Osteoblast (primary cell): ENCODE measurements at regions not wholly inside any gene's neighbourhood (a gene's known extent, or its start where the extent isn't known, plus 50 kb on each side); places are given as distances from the start of the nearest gene placed in this dataset.

Source experiments
- DNase-seq: peaks from one replicate; pipeline ENCODE4 v3.0.0; 2011; ENCODE audit warnings: low spot score, mixed read lengths; ENCODE audit not compliant: insufficient read length; ENCODE audit errors: missing footprints
- H2AFZ ChIP-seq: 2 replicates; pipeline ENCODE4 v1.6.0; 2011; ENCODE audit warnings: mild to moderate bottlenecking, low read length
- H3K27ac ChIP-seq: 2 replicates; pipeline ENCODE4 v1.5.1; 2011; ENCODE audit warnings: mild to moderate bottlenecking, low read depth, low read length, moderate library complexity
- H3K27me3 ChIP-seq: 2 replicates; pipeline ENCODE4 v1.6.0; 2012; ENCODE audit warnings: mild to moderate bottlenecking, control low read depth, inconsistent platforms, low read length, moderate library complexity; ENCODE audit not compliant: insufficient read depth
- H3K36me3 ChIP-seq: 2 replicates; pipeline ENCODE4 v1.5.1; 2011; ENCODE audit warnings: mild to moderate bottlenecking, low read length, control low read depth, moderate library complexity; ENCODE audit not compliant: insufficient read depth
- H3K4me1 ChIP-seq: 2 replicates; pipeline ENCODE4 v1.5.1; 2011; ENCODE audit warnings: mild to moderate bottlenecking, low read length, control low read depth, moderate library complexity; ENCODE audit not compliant: insufficient read depth
- H3K4me2 ChIP-seq: 2 replicates; pipeline ENCODE4 v1.6.0; 2011; ENCODE audit warnings: mild to moderate bottlenecking, low read length; ENCODE audit not compliant: insufficient read depth
- H3K4me3 ChIP-seq: fragments of 200-600 bp; sonication (generic); 3 replicates; pipeline ENCODE4 v1.5.1; 2012; ENCODE audit warnings: mild to moderate bottlenecking, low read length, inconsistent platforms; ENCODE audit not compliant: insufficient read depth
- H3K79me2 ChIP-seq: 2 replicates; pipeline ENCODE4 v1.6.0; 2012; ENCODE audit warnings: mild to moderate bottlenecking, low read length, control low read depth, inconsistent platforms; ENCODE audit not compliant: insufficient read depth
- H3K9me3 ChIP-seq: 2 replicates; pipeline ENCODE4 v1.5.1; 2011; ENCODE audit warnings: low read depth, low read length, control low read depth
- H4K20me1 ChIP-seq: 2 replicates; pipeline ENCODE4 v1.6.0; 2012; ENCODE audit warnings: mild to moderate bottlenecking, low read length, control low read depth; ENCODE audit not compliant: insufficient read depth
- CTCF ChIP-seq: IDR thresholded peaks from 2 replicates; pipeline ENCODE4 v1.5.1; 2011; ENCODE audit warnings: mild to moderate bottlenecking, low read depth, low read length, moderate library complexity; ENCODE audit errors: extremely low read depth

DNA sequence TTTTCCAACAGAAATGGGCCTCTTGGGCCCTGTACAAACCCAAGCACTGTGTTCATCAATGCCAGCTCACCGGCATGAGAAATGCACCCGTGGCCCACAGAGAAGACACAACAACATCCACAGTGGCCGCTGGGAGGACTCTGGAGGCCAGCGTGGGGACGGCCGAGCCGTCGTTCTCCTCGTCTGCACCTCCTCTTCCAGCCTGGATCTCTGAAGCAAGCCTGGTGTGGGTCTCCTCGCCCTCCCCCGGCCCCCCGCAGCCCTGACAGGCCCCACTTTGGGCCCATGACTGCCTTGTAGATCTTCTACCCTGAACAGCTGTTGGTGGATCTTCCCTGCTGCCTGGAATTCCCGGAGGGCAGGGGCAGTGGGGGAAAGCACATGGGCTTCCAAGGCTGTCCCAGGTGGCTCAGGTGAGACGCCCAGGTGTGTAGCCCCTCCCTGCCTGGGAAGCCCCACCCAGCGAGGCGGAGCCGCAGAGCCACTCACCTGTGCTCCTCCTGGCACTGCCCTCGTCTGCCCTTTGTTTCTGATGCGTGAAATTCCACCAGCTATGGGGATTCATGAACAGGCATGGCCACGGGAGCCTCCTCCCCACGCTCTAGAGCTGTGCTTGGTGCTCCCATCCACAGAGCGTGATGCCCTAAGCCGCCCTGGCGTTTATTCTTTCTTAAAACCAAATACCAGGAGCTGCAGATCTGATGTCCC, 225.9 kb downstream of the BRD1 start:
- Histone ChIP-seq H3K9me3 (peaks cover 3% of the 10 kb centered on the region), H4K20me1 (no peaks in the 10 kb centered on the region)
- DNase-seq, result peak; percentile 47

GRCh38 chr22:49600891-49601431, 226.7 kb downstream of the BRD1 start:
- no peaks in the 10 kb centered on the region for H3K36me3 ChIP-seq
- DNase-seq, result peak; percentile 18
- H3K4me1 ChIP-seq, result no peaks in the 10 kb centered on the region
- H3K4me3 ChIP-seq, result no peak overlapping the region
- H3K27ac ChIP-seq, result no peak overlapping the region
- no peak overlapping the region for H3K4me2 ChIP-seq
- no peaks in the 10 kb centered on the region for H4K20me1 ChIP-seq
- no peaks in the 10 kb centered on the region for H3K79me2 ChIP-seq
- peaks cover 3% of the 10 kb centered on the region for H3K9me3 ChIP-seq
- no peak for TF ChIP-seq CTCF
- H3K27me3 ChIP-seq, result no peaks in the 10 kb centered on the region
- no peak overlapping the region for H2AFZ ChIP-seq

More for the DNA sequence above, 225.9 kb downstream of the BRD1 start:
- Histone ChIP-seq H3K4me2 (no peak overlapping the region), H3K4me1 (no peaks in the 10 kb centered on the region), H3K36me3 (no peaks in the 10 kb centered on the region), H3K79me2 (no peaks in the 10 kb centered on the region), H3K4me3 (no peak overlapping the region), H2AFZ (no peak overlapping the region), H3K27me3 (no peaks in the 10 kb centered on the region), H3K27ac (no peak overlapping the region)
- TF ChIP-seq CTCF, result no peak

GRCh38 chr22:49600468-49600867, 227.2 kb downstream of the BRD1 start:
- H3K27ac ChIP-seq, result no peak overlapping the region
- DNase-seq, result peak; percentile 57
- H3K27me3 ChIP-seq, result no peaks in the 10 kb centered on the region
- no peaks in the 10 kb centered on the region for H3K36me3 ChIP-seq
- H2AFZ ChIP-seq, result no peak overlapping the region
- H3K4me2 ChIP-seq, result no peak overlapping the region
- H3K4me1 ChIP-seq, result no peaks in the 10 kb centered on the region
- no peak overlapping the region for H3K4me3 ChIP-seq
- H3K9me3 ChIP-seq, result peaks cover 5% of the 10 kb centered on the region
- H4K20me1 ChIP-seq, result no peaks in the 10 kb centered on the region
- no peaks in the 10 kb centered on the region for H3K79me2 ChIP-seq
- no peak for TF ChIP-seq CTCF

DNA sequence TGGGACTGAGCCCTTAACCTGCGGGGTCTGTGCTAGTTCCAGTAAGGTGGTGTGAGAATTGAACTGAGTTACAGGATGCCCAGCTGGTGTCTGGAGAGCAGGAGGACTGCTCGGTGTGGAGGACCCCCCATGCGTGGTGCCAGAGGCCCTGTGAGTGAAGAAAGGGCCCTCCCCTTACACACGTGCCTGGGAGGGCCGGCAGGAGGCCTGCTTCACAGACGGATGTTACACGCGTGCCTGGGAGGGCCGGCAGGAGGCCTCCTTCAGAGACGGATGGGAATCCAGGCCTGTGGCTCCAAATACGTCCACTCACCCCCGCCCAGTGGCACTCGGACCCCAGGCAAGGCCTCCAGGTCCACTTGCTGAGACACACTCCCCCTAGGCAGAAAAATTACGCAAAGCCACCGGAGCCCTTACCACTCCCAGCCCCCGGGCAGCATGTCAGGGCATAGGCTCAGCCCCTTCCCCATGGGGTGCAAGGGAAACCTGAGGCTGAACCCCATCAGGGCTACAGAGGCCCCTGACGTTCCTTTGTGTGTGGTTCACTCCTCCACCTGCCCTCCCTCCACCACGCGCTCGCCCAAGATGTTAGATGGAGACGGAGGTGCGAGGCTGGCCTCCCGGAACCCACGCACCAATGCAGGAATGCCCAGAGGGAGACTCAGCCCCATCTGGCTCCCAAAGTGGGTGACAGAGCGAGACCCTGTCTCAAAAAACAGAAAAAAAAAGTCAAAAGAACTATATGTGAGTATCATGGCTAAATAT, 227.8 kb downstream of the BRD1 start:
- H3K4me1 ChIP-seq, result no peaks in the 10 kb centered on the region
- no peaks in the 10 kb centered on the region for H4K20me1 ChIP-seq
- DNase-seq, result peak; percentile 73
- no peak overlapping the region for H3K4me3 ChIP-seq
- no peak overlapping the region for H2AFZ ChIP-seq
- H3K27ac ChIP-seq, result no peak overlapping the region
- H3K27me3 ChIP-seq, result no peaks in the 10 kb centered on the region
- peaks cover 5% of the 10 kb centered on the region for H3K9me3 ChIP-seq
- no peak overlapping the region for H3K4me2 ChIP-seq
- no peak for TF ChIP-seq CTCF
- H3K36me3 ChIP-seq, result no peaks in the 10 kb centered on the region
- no peaks in the 10 kb centered on the region for H3K79me2 ChIP-seq
